ENCODE measurements at regions not wholly inside any gene's neighbourhood (a gene's known extent, or its start where the extent isn't known, plus 50 kb on each side); places are given as distances from the start of the nearest gene placed in this dataset.
"Not testable (repeated sequence)": the region's sequence is repeated elsewhere in the genome, so short reads cannot be mapped to it uniquely, and the experiment has no call there.

DNA sequence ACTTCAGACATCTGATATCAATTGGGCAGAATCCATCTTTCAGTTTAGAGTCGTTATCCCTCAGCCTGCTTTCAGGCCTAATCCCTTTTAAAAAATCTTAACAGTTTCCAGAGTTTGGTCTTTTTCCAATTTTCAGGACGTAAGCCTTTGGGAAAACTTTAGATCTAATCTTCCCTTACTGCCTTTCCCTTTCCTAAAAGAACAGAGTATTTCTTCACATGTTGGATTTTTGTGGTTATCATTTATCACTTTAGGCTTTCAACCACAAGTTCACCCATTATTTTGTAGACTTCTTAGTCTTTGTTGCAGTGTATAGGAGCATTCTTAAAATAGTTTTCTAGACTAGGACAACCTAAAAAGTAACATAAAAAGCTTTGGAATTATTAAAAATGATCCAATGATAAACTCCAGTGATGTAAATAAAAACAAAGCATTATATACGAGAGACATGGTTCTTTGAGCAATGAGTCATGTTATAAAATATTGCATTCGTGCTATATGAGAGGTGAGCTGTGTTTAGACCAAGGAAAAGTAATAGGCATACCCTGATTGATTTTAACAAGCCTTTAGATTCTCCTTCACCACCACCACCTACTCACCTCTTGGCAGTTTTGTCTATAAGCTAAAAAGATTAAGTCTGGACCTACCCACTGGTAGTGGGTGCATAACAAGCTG, 90.4 kb upstream of the MCHR2 start:
- DNase-seq = no peak

DNA sequence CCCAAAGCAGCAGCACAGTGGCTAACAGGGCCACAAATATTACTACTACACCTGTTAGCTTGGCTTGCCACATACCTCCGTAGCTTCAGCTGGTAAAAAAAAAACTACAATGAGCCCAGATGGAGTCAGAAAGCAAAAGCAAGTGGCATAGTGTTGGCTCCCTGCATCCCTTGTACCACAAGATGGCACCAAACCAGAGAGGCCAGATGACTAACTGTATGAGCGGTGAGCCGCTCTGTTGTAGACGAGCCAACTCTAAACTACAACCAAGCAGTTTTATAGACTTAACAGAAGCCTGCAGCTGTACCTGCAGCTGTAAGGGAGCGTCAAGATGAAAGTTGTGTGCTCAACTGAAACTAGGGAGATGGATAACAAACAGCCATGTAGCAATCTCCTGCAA, 84.5 kb upstream of the MCHR2 start:
- no peak for DNase-seq

GRCh38 chr6:100065348-100065747, 71.3 kb upstream of the MCHR2 start:
- DNase-seq = no peak

DNA sequence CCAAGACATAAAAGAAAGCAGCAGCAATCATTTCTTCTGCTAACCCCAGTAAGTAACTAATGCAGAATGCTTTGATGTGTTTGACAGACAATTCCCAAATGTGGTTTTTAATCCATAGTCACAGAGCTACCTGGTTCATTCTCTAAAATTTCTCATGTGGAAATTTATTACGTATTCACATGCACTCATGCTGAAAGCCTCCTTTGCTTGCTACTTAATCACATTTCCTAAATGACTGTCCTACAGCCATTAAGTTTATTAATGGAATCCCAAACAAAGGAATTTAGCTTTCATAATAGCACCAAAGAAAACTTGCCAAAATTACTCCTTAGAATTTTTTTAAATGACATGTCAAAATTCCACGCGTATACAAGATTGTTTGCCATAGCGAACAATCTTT, 68.6 kb upstream of the MCHR2 start:
- DNase-seq = no peak

- no peak for DNase-seq
Observed at GRCh38 chr6:100057941-100058340, 63.9 kb upstream of the MCHR2 start.

DNA sequence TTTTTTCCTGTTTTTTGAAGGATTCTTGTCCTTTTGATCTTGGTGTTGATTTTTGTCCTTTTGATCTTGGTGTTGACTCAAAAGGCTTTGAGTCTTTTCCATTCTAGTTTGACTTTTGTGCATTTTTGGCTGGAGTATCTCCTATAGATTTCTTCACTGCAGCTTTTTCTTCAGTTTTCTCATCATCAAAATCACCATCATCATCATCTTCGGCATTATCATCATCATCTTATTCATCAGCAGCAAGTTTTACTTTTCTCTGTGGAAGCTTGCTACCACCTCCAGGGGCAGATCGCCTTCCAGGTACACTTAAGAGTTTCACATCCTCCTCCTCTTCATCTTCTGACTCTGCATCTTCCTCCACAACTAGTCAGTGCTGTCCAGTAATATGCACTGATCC, 56.5 kb upstream of the MCHR2 start:
- DNase-seq = no peak

GRCh38 chr6:100043961-100044360, 49.9 kb upstream of the MCHR2 start:
- DNase-seq = not testable (repeated sequence)

All from CD4-positive, alpha-beta T cell treated with Interleukin-15 for 1 hour (primary cell).